HG02678 (cell line): ENCODE measurements at regions not wholly inside any gene's neighbourhood (a gene's known extent, or its start where the extent isn't known, plus 50 kb on each side); places are given as distances from the start of the nearest gene placed in this dataset.

Experiments used
- ATAC-seq: cut with Tn5 transposase; IDR thresholded peaks from one replicate; pipeline ENCODE4 v1.9.1; 2021; ENCODE audit warnings: mild to moderate bottlenecking, moderate library complexity; ENCODE audit not compliant: unreplicated experiment

DNA sequence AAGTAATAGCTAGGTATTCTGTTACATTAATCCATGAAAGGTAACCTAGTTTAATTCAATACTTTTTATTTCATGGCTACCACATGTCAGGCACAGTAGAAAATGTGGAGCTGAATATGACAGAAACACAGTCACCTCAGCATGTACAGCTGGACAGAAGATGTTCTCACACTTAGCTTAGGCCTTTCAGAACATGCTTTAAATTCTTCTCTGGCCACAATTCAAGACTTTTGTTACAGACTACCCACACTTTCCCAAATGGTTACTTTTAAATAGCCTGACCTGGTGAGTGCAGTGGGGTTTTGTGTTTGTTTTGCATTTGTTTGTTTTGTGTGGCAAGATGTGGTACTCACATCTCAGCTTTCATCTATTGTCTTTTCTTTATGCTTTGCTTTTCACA is 1079.5 kb downstream of the IGSF11 start:
- no peak for ATAC-seq

DNA sequence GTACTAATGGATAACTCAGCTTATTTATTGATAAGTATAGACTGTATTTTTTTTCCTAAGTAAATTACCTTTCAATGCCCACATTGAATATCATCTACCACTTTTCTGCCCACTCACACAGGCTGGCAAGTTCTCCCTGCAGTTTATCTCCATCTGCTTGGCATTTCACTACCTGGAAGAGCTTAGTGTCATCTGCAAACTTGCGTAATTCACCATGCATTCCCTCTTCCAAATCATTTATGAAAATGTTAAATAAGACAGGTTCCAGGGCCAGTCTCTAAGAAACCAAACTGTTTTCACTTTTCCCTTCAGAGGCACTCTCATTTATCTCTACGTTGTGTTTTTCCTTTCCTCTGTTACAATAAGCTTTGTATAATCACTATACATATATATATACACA is 1076.6 kb downstream of the IGSF11 start:
- no peak for ATAC-seq

DNA sequence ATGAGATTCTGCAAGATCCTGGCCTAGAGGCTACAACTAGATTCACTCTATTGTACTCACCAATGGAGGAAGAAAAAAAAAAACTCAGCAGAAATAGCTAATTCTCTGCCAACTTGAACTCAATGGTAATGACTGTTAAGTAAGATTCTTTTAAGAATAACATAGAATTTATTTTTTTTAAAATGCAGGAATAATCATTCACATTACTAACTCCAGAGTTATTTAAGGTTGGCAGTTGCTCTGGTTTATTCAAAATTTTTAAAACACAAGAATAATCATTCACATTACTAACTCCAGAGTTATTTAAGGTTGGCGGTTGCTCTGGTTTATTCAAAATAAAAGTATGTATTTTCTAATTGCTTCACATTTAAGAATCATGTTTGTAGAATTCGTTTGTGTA is 1071.9 kb downstream of the IGSF11 start:
- no peak for ATAC-seq

DNA sequence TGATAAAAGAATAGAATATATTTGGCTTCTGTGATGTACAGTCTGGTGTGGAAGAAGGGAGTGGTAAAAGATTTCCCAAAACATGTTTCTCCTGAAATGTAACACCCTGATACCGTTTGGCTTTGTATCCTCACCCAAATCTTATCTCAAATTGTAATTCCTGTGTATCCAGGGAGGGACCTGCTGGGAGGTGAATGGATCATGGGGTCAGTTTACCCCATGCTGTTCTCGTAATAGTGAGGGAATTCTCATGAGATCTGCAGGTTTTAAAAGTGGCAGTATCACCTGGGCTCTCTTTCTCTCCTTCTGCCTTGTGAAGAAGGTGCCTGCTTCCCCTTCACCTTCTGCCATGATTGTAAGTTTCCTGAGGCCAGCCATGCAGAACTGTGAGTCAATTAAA is 1070.8 kb downstream of the IGSF11 start:
- no peak for ATAC-seq

DNA sequence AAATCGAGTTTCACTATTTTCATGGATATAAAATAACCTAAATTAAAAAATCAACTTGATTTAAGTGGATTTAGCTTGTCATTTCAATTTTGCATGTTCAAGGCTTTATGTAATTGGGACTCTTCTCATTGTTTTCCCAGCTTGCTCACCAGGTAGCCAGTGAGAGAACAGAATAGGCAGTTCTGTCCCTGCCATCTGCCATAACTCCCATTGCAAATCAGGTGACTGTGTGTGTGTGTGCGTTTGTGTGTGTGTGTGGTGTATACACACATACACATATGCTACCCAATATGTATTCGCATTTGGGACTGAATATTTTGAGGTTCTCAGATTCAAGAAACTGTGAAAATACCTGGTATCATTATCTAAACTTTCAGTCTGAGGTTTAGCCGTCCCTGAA is 1069.8 kb downstream of the IGSF11 start:
- ATAC-seq, result no peak

DNA sequence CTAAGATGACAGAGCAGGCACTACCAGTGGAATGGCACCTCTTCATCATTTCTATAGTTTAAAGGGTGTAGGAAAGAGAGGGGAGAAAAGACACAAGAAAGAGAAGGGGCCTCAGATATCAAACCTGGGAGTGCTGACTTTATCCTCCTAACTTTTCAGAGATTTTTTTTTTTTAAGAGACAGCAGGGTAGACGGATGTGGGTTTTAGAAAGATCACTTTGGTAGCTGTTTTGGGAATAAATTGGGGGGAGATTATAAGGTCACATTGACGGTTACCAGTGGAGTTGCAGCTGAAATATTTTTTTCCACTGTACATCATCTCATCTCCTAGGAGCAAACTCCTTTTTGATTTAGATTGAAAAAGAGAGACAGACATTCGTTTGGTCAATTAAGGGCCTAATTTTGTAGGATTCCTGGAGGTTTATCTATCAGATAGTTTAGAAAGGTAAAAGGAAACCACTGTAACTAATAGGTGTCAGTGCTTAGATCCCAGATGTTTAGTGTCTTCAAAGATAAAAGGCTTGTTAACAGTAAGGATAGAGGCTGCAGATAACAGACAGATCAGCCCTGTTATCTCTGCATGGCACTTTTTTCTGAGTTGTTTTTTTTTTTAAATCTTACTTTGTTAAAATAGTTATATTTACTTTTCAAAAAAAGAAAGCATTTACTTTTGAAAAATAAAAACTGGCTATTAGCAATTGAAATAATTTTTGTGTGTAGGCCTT is 1057.0 kb downstream of the IGSF11 start:
- ATAC-seq, result no peak

DNA sequence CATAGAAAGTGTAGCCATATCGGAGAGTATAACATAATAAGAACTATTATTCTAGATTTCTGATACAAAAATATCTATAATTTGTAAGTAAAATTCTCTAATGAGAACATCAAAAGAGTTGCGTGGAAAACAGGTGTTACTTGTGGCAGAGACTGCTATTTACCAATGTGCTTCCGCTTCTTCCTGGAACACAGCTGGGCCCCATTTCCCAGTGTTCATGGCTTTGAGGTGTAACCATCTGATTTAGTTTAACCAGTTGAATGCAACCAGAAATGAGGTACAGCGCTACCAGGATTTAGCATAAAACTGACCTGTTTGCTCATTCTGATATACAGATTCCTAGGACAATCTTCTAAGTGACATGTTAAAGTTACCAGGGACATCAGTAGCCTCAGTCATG is 1055.2 kb downstream of the IGSF11 start:
- ATAC-seq, result no peak

DNA sequence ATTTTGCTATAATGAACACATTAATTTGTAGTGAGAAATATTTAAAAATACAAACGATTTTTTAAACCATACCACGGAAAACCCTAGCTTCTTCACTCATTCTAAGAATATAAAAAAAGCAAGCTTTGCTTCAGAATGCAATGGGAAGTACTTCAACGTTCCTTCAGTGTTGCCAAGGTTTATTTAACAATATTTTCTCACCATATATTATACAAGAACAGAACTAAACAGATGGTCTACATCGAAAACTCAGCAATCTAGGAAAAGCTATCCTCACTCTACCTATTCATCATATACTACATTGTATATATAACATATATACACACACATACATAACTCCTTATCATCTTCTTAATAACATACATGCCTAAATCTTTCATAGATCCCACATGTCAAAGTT is 1047.4 kb downstream of the IGSF11 start:
- ATAC-seq, result no peak

DNA sequence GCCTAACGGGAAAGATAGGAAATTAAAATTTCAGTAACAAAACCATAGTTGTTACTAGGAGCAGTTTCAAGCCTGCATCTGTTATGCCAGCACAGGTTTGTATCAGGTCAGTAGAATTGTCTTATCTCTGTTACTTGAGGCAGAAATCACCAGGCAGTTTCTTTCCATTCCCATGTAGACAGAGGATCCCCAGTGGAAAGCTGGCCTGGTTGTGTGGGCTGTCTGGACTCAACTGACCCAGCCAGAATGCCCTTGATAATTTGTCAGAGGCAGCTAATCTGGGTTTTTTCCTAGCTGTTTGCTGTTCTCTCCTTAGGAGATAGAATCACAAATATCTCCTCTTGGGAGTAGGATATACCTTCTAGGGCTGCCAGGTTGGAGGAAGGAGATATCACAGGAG is 1044.7 kb downstream of the IGSF11 start:
- ATAC-seq, result no peak

DNA sequence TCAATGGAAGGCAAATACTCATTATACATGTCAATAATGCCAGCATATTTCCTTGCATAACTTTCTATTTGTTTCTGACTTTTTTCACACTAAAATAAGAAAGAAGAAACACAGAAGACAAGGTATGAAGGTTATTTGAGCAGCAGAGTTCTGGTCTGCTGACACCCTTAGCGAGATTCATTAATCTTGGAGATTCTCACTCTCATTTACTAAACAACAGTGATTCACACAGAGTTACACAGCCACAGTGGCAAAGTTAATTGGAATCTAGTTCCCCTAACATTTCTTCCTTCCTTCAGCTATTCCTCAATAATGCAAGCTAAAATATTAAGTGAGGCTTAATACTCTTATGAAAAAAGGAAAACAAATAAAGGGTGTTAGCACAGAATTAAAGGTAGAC is 1044.0 kb downstream of the IGSF11 start:
- ATAC-seq, result no peak

DNA sequence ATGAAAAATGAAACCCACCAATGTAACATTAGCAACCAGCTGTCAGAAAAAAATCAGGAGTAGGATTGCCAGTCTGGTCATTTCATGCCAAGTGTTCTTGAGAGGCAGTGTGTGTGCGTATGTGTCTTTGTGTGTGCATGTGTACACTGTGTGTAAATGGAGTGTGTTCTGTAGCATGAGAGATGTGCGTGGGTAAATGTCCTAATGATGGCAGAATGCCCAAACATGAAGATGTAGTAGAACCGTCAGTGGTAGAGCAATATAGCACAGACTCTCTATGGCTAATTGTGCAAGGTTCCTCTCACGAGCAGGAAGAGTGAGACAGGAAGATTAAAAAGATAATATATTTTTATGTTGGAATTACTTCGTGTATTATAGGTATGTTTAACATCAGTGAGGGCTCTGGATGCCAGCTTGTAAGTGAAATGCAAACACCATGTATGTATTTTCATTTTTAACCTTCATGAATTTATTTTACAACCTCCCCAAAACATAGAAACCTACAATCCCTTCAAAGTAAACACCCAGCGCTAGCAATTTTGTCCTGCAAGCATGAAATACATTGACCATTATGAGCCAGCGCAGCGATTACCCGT is 1038.7 kb downstream of the IGSF11 start:
- no peak for ATAC-seq

DNA sequence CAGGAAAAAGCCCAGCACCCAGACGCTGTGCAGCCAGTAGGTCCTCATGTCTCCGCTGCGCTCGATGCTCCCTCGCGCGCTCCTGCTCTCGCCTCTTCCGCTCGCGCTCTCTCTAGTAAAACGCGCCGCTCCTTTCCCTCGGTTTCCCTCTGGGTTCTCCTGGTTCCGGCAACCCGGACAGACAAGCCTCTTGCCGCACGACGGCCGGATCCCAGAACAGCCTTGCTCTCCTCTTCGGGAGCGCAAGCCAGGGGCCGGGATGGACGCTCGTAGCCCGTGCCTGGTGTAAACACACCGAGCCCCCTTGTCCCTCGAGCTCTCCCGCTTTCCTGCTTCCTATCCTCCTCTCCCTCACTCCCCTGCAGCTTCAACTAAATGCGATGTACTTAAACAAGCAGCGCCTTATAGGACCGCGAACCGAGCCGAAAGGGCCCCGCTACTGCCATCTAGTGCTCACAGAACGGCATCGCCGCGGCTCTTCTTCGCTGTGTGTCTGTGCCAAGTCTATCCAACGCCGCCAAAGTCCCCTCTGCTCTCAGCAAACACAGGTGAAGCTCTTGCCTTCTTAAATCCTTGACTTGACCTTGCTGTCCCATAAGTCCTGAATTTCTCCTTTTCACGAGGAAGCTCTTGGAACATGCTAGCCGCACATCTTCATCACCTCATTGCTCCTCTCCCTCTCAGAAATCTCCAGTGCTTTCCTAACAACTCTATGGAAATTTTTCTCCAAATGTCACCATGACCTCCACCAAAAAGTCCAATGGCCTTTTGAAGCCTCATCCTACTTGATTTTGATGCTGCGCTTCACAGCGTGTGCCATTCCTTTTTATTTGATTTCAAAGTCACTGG is 1037.2 kb downstream of the IGSF11 start:
- ATAC-seq, result peak; percentile 99

DNA sequence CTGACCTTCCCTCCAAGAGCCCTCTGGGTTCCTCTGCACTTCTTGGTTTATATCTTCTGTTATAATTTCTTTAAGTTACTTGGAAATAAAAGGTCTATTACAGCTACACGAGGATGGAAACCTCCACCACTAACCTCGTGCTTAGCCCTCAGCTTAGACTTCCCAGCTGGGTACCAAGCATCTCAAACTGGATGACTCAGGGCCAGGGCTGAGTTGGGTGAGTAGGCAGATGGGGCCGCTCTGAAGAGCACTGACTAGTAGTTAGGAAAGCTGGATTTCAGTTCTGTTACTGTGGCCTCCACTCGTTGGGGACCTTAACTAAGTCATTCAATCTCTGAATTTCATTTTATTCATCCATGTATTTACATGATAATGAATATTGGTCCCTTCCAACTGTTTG is 1036.6 kb downstream of the IGSF11 start:
- ATAC-seq, result no peak

DNA sequence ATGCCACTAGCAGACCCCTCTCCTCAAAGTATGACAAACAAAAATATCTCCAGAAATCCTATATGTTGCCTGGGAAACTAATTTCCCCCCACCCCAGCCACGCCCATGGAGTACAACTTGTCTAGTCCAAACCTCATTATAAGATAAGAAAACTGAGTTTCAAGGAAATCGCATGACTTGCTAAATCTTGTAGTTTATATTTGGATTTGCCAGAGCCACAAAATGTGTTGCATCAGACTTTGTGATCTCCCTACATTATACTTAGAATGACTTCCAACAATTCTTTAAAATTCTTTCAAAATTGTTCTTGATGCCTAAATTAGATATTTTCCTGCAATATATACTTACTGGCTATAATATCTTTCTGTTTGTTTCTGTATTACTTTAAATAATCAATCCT is 1034.4 kb downstream of the IGSF11 start:
- no peak for ATAC-seq

DNA sequence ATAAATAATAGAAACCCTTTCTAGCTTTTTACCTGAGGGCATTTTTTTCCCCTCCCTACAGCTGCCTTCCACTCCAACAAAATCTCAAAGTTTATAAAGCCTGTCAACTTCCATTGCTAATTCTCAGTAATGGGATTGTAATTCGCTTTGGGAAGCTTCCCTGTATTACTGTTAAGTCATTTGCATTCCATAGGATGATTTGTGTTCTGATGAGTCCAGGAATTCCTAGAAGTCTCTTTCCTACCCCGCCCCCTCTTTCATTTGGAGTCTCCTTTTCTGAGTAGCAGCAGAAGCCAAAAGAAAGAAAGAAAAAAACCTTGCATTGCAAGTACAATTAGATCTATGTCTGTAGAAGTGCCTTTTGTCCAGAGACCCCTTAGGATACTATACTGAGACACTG is 1033.3 kb downstream of the IGSF11 start:
- ATAC-seq, result no peak

DNA sequence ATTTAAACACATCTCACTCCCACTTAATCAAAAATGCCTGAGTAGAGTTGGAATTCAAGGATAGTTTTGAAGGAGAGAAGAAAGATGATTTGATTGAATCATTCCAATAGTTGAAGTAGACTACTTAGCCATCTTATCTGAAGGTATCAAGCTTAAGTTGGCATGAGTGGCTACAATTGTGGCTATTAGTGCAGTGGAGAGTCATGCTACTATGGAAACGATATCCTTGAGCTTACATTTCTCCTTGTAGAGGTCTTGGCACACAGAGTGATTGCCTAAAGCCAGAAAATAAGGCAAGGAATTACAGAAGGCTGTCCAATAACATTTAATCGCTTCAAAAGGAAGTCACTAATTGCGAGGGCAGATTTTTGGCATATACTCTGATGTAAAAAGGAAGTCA is 1022.7 kb downstream of the IGSF11 start:
- no peak for ATAC-seq

DNA sequence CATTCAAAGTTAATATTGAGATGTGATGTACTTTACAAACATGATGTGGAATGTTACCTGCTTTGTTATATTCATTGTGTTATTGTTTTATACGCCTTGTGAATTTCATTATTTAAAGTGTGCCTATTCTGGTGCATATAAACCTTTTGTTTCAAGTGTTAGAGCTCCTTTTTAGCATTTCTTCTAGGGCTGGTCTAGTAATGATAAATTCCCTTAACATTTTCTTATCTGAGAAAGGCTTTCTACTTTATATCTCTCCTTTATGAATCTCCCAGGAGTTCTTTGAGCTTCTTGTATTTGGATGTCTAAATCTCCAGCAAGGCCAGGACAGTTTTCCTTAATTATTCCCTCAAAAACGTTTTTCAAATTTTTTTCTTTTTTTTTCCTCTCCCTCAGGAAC is 1005.6 kb downstream of the IGSF11 start:
- ATAC-seq, result no peak

DNA sequence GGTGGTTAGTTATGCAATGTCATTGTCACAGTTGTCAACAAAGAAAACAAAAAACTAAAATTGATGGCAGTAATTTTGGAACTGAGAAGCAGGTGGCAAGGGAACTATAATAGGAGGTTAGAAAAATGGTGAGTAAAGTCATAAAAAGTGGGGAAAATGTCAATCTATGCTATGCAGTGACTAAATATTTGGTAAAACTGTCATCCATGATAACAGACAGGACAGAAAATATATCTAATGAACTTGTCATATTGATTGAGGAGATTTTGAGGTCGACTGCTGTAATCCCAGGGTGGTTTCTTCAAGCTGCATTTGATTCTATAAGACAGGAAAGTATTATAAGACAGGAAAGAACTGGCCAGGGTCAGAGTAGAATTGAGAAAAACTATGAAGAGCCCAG is 998.4 kb downstream of the IGSF11 start:
- ATAC-seq, result no peak

DNA sequence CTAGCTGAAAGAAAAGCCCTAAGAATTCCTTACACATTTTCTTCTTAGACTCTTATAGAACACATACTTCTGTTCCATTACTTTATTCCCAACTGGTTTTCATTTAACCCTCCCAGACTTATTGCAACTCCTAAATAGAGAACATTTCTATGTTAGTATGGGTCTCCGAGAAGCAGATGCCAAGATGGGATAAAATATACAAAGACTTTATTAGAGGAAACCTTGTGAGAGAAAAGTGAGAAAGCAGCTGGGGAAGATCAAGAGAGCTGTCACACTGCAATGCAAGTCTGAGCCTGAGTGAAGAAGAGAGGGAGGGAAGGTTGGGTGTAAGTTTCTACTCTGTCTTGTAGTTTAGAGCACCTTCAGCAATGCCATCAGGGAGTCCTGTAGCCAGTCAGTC is 979.3 kb downstream of the IGSF11 start:
- ATAC-seq, result no peak

DNA sequence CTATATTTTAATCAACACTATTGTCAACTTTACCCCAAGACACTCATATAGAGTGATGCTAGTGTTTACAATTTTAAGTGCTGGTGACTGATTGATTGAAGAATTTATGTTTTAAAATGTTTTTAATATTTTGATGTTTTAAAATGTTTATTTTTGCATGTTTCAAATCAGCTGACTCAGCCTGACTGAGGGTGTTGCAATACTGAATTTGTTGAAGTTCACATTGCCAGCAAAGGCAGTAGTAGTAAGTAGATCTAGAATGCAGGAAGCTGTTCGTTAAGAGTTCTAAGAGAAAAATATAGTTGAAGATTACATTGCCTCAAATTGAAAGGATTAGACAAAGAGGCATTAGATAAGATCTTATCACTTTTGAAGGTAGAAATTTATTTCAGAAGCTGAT is 977.6 kb downstream of the IGSF11 start:
- no peak for ATAC-seq

DNA sequence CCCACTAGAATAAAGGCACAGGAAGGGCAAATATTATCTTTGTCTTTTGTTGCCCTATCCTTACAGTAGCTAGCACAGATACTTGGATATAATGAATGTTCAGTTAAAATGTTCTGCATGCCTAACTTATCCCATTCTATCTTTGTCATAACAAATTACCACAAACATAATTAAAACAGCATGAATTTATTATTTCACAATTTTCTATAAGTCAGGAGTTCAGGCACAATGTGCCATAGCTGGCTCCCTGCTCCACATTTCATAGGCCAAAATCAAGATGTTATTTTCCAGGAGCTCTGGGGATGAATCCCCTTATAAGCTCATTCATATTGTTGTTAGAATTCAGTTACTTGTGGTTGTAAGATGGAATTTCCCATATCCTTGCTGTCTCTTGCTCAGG is 975.5 kb downstream of the IGSF11 start:
- no peak for ATAC-seq

DNA sequence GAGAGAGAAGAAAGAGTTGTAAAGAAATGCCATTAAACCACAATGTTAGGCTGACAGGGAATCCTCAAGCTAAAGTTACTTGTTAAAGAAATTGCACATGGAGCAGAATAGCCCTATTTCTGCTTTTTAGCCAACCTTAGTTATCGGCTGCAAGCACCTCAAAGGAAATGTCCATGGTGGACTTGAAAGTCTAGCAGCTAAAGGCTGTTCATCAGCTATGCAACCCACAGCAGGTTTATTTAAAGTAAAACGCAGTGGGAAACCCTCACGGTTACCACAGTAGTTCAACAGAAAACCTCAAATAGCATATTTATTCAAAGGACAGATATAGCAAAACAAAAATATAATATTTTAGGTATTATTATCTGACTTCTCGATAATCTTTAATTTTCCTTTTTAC is 967.2 kb downstream of the IGSF11 start:
- no peak for ATAC-seq
